ENCODE measurements at regions not wholly inside any gene's neighbourhood (a gene's known extent, or its start where the extent isn't known, plus 50 kb on each side); places are given as distances from the start of the nearest gene placed in this dataset.

GRCh38 chr6:167426651-167427050 lies 101.8 kb downstream of the TTLL2 start (continued):
- no peak for TF ChIP-seq PBX3 (CRISPR knock-in tag; IDR thresholded peaks at IDR 0.05)
- 0 out of 2 replicates have a peak, but pooled peaks have one; percentile 22 for TF ChIP-seq ZNF335 (tag by site-specific recombination; conservative IDR thresholded peaks at IDR 0.05)
- no peak for TF ChIP-seq ZXDB (tag by site-specific recombination; IDR thresholded peaks at IDR 0.05)
- TF ChIP-seq ZNF777 (tag by site-specific recombination; IDR thresholded peaks at IDR 0.05; ENCODE audit: borderline replicate concordance) = no peak
- TF ChIP-seq ZNF571 (tag by site-specific recombination; IDR thresholded peaks at IDR 0.05) = no peak
- no peak for TF ChIP-seq ZNF518A (tag by site-specific recombination; conservative IDR thresholded peaks at IDR 0.05; ENCODE audit: low read depth)
- no peak for TF ChIP-seq ZNF449 (tag by site-specific recombination; IDR thresholded peaks at IDR 0.05)
- no peak for TF ChIP-seq ZBTB1 (tag by site-specific recombination; IDR thresholded peaks at IDR 0.05)
- TF ChIP-seq ZNF362 (tag by site-specific recombination; IDR thresholded peaks at IDR 0.05) = no peak
- TF ChIP-seq ZNF76 (tag by site-specific recombination; IDR thresholded peaks at IDR 0.05; ENCODE audit: borderline replicate concordance, low read depth) = no peak
- no peak for TF ChIP-seq ZNF302 (tag by site-specific recombination; IDR thresholded peaks at IDR 0.05; ENCODE audit: low read depth)
- peak; percentile 40; the same call in 1 of the 2 replicates for TF ChIP-seq ZNF341 (tag by site-specific recombination; IDR thresholded peaks at IDR 0.05; ENCODE audit: low read depth)
- peak; percentile 57 for TF ChIP-seq REST (tag by site-specific recombination; IDR thresholded peaks at IDR 0.05)
- TF ChIP-seq PRDM6 (tag by site-specific recombination; IDR thresholded peaks at IDR 0.05) = no peak

All from HEK293 (cell line).